GM19324 (cell line): ENCODE measurements at regions not wholly inside any gene's neighbourhood (a gene's known extent, or its start where the extent isn't known, plus 50 kb on each side); places are given as distances from the start of the nearest gene placed in this dataset.

Experiments
- ATAC-seq: cut with Tn5 transposase; IDR thresholded peaks from one replicate; pipeline ENCODE4 v1.9.1; 2021; ENCODE audit warnings: mild to moderate bottlenecking, moderate library complexity; ENCODE audit not compliant: unreplicated experiment, low FRiP score

DNA sequence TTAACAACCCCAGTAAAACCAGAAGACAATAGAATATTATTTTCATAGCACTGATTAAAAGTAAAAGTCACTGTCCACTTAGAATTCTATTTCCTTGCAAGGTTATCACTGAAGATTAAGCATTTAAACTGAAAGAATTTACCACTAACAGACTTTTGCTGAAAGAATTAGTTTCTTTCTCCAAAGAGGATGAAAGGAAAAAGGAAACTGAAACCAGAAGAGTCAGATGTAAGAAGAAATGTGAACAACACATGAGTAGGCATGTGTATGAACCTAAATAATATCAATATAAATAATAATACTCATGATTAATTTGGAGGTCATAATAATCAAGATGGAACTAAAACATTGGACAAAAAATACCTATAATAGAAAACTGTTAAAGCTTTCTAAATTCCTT is 82.4 kb upstream of the KLHL29 start:
- no peak for ATAC-seq

DNA sequence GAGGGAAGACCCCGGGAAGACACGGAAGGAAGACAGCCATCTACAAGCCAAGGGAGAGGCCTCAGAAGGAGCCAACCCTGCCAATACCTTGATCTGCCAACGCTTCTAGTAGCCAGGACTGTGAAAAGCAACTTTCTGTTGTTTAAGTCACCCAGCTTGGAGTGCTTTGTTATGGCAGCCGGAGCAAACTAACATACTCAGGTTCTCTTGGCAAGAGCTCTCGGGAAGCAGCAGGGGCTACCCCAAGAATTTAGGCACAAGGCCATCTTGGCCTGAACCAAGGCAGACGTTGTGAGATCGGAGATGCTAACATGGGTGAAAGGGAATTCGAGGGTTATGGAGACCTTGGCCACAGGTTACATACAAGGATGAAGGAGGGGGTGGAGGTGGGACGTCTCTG is 78.6 kb upstream of the KLHL29 start:
- no peak for ATAC-seq

DNA sequence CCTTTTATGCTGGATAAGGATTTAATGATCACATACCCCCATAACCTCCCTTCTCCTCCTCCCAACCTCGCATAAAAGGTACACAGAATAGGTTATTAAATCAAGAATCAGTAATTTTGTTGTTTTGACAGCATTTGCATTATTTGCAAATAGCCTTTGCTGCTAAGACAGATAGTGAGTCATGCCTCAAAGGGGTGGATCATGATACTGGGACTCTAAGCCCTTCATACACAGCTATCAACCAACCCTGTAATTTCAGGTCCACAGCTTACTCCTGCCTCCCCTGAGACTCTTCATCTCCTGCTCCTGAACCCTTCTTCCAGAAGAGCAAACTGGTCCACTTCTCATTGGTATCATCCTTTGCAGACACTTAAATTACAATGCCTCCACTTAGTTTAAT is 73.8 kb upstream of the KLHL29 start:
- ATAC-seq: no peak

DNA sequence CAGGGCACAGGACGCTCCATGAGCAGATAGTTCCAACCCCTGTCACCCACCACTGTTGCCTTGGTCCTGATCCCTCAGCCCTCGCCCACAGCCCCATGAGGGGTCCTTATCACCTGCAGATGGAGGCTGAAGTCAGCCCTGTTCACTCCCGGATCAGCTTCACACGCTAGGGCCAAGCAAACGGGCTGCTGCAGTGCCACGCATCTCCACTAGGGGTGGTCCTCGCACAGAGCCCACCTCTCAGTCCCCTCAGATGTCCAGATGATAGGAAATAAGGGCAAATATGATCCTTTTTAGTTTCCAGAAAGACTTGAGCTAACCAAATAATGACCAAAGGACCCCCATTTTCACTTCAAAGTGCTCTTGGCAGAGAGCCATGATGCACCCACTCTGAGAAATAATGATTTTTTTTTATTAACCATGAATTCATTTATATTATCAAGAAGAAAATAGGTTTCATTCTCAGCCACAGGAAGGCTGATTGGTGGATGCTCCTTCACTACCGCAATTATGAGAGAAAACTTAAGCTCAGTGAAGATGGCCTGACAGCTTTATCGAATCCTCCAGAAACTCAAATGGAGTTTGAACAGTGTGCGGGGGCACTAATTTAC is 71.9 kb upstream of the KLHL29 start:
- ATAC-seq: no peak

DNA sequence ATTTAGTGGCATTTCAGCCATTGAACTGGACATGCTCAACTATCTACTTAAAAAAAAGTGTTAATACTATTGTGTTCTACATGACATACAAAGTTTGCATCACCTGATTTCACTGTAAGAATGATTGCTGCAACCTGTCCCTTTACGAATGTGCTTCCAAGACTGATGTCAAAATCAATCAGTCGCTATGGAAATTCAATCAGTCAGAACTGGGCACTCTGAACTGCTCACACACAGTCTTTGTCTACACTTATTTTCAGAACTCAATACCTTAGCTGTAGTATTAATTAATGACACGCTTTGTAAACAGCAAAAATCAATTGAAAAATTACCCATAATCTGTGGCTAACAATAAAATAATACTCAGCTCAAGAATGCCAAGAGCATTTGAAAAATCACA is 70.3 kb upstream of the KLHL29 start:
- ATAC-seq: no peak

DNA sequence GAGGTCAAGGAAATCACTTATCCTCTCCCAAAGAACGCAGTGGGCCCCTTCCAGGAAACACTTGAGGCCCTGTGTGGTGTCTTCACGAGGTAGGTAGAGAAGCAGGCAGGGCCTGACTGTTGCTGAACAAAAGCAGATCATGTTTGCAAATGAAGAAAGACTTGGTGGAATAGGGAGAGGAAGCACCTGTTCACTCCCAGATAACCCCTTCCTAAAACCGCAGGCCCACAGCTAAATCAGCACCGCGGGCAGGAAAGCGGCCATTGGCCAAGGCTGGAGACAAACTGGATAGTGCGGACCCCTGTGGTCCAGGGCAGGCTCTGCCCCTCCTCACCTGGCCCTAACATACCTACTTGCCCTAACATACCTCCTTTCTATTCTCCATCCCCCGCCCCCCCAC is 64.9 kb upstream of the KLHL29 start:
- ATAC-seq: no peak

DNA sequence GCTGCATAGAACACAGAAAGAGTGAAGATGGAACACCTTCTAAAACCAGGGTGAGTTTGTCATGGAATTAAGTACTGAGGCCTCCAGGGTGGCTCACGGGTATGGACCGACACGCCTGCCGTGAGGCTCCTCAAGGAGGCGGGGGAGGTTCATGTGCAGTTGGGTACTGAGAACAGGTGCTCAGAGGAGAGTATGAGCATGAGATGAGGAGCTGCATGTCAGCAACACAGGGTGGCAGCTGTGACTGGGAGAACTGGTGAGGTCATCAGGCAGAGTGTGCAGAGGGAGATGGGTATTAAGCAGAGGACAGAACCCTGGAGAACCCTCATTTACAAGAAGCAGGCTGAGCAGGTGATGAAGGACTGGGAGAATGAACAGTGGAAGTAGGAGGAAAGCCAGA is 63.2 kb upstream of the KLHL29 start:
- ATAC-seq: no peak

DNA sequence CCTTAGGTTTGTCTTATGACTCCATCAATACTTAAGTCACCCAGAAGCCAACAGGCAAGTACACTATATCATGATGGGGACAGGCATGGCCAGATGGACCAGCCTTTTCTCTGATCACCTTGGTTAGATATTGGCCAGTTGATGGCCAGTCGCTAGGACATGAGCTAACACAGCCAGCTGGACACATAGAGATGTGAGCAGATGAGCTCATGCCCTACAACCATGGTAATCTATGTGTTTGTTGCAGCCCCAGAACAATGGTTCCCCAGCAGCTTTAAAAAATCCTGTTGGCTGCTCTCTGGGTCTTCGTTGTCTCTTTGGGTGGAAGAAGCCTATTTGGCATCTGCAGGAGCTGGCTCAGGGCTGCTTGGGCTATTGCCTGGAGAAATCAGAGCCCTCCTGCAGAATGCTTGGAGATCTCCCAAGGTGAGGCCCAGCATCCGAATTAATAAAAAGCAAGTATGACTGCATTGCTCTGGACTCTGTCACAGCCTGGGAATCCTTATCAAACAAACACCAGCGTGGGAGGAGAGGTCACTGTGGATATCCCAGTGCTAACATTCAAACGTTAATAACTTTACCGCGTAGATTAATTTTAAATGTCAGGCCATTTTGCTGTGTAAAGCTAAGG is 62.3 kb upstream of the KLHL29 start:
- ATAC-seq: no peak

DNA sequence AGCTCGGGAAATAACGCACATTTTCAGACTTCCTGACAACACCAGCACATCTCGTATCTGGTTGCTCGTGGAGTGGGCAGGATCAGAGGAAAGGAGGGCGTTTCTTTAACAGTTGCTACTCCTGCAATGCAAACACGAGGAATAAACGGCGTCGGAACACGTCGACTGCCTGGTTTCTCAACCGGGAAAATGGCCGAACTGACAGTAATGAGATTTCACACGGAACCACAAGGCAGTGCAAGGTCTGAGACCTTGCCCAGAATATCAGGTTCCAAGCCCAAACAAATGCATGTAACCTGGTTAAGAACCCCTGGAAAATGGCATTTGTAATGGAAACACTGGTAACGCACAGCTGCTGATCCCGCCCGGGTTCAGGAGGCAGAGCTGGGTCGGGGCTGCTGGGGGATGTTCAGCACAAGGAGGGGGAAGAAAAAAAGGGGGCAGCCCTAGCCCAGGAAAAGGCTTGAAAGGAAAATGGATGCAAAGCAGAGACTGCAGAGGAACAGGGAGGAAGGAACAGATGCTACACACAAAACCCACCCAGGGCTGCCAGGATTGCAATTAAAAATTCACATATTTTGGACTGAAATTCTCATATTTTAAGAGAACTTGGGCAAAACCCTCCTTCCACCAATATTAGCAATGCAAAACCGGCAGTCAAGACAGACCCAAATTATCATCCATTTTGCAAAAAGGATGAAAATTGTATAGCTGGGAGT is 61.6 kb upstream of the KLHL29 start:
- ATAC-seq: no peak

DNA sequence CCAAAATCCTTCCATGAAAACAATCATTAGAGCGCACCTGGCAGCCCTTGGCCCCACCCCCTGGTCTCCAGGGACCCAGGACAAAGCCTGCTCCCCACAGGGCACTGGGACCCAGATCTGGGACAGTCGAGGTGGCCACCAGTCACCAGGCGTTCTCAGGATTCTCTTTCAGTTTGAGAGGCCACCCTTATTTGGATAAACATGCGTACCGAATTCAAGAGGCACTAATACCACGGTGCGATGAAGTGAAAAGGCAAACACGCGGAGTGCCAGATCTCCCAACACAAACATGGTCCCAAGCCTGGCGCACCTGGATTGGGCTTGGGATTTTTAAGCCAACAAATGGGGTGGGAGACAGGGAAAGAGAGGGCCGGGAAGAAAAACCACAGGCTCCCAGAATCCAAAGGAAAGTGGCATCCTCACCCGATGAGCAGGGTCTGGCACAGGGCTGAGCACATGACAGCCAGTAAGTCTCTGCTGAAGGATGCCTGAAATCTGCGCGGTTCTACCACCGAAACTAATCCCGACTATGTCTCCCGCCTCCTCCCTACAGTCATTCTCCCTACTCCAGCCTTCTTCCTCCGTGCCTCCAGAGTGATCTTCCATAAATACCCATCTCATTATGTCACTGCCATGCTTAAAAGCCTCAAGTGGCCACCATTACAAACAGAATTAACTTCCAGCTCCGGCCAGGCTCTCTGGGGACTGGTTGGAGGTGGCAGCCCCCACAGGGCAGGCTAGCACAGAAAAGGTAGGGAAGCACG is 60.9 kb upstream of the KLHL29 start:
- no peak for ATAC-seq

DNA sequence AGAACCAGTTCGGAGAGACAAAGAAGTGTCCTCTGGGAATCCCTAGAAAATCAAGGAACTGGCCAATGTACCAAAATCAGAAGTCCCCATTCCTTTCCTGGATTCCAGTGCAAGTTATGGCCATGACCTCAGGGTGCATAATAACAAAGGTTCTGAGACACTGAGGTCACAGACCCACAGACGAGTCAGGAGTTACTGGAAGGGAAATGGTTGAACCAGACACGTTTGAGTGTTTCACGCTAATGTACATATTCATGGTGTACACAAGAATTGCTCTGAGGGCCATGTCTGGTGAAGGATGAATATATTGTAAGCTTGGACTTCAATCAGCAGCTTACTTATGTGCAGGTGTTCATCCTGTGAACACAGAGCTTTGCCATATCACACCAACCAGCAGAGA is 58.6 kb upstream of the KLHL29 start:
- ATAC-seq: no peak

DNA sequence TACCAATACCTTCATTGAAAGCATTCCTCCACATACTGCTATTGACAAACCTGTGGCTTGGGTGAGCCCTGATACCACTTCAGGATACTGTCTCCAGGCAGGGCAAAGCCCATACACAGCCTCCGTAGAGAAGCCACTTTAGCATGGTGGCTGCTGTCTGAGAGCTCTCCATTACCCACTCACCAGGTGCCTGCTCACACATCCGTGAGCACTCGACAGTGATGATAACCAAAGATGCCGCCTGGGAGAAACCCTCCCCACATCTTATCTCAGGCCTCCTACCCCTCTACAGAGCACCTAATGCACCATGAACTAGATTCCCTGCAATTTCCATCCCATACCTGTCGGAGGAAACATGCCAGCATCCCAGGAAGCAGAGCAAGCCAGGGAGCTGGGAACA is 57.6 kb upstream of the KLHL29 start:
- no peak for ATAC-seq

DNA sequence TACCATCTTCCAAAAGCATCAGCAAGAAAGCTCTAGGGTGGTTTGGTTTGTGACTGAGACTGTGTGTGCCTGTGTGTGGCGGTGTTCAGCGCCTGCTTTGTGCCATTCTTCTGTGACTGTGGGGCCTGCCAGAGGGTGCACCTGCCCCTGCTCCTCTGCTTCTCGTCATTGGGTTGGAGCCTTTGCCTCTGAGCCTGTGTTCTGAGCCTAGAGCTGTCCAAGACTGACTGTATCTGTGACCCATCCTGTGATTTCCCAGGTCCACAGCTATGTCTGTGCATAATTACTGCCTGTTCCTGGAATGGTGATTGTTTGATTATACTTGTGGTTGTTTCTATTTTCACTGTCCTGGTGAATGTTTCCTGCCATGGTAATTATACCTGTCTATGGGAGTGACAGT is 57.1 kb upstream of the KLHL29 start:
- no peak for ATAC-seq

DNA sequence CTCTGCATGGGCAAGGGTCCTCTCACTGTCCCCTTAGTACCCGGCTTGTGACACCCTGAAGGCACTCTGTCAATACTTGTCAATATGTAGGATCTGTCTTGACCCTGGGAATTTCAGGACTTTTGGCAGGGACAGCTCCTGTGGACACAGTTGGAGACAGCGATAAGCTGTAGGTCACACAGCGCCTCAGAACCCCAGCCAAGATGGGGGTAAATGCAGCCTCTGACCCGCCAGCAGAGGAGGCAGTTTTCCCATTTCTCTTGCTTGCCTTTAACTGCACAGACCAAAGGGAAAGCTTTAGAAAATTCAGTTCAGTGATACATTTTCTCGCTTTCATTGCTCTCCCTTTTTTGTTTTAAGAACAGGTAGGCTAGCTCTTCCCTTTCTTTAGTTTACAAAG is 54.8 kb upstream of the KLHL29 start:
- no peak for ATAC-seq
